Endothelial cell of hepatic sinusoid (primary cell): ENCODE measurements at regions not wholly inside any gene's neighbourhood (a gene's known extent, or its start where the extent isn't known, plus 50 kb on each side); places are given as distances from the start of the nearest gene placed in this dataset.
"Not testable (repeated sequence)": the region's sequence is repeated elsewhere in the genome, so short reads cannot be mapped to it uniquely, and the experiment has no call there.

Experiments used
- in situ Hi-C: cut with HindIII; loops from 2 replicates; pipeline ENCODE4 v1.10.0; 2017; ENCODE audit warnings: low sequenced_read_pairs

DNA sequence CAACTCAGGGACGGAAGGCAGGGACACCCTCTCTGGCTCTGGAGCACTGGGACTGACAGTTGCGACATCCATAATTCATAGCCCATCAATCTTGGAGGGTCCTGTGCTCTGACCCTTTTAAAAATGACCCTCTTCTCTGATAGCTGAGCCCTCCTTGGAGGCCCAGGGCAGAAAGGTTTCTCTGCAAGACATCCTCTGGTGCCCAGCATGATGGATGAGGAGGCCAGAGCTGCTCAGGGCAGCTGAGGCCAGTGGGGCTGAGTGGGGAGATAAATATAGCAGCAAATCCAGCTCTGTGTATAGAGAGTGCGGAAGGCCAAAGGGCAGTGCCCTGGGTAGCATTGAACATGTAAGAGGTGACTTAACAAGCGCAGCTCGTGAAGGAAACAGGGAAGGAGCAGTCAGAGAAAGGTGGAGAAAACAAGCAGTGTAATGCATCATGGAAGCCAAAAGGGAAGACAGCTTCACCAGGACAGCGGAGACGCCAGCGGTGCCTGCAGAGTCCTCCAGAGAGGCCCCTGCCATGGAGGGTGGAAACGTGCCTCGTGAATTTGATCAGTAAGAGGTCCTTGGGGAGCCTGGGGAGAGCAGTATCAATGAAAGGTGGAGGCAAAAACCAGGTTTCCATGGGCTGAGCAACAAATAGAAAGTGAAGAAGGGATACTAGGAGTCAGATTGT, 50.4 kb upstream of the FMOD start:
- in situ Hi-C loops, result no loop called here

GRCh38 chr1:203402152-203402551, 51.2 kb upstream of the FMOD start:
- in situ Hi-C loops, result no loop called here

GRCh38 chr1:203402629-203403337, 51.9 kb upstream of the FMOD start:
- in situ Hi-C loops, result no loop called here

GRCh38 chr1:203403586-203403985, 52.7 kb upstream of the FMOD start:
- in situ Hi-C loops, result no loop called here

- in situ Hi-C loops, result no loop called here
Observed at GRCh38 chr1:203404546-203404945, 53.6 kb upstream of the FMOD start.

- in situ Hi-C loops, result no loop called here
Observed at GRCh38 chr1:203405703-203406438, 54.9 kb upstream of the FMOD start.

DNA sequence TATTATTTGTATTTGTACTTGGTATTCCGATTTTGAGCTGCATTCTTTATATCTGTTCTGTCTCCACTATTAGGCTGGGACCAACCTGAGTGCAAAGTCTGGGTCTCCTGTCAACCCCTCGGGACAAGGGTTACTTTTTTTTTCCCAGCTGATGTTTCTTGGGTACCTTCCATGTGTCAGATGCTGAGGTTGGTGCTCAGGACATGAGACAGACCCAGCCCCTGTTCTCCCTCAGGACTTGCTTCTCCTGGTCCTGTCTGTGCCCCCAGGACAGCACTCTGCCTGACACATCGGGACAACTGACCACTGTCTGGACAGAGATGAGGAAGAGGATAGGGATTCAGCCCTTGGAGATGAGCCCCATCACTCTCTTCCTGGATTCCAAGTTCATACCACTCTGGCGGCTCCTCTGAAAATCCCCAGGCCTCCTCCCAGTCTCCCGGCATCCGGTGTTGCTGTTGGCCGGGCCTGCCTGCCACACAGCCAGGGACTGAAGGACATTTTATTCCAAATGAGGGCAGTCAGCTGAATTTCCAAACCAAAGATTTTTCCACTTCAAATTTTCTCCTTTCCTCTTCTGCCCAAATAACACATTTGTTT, 55.6 kb upstream of the FMOD start:
- in situ Hi-C loops, result no loop called here

DNA sequence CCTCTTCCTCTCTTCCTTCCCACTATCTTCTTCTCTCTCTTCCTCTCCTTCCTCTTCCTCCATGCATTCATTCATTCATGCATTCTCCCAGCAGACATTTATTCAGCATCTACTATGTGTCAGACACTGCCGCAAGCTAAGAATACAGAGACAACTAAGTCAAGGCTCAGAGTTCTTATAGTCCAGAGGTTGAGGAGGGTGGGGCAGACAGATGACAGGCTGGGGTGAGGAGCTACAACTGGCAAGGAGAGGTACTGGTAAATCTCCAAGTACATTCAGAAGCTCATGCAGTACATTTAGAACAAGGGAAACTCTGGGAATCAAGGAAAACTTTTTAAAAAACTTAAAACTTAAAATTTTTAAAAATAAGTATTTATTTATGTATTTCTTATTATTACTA, 56.4 kb upstream of the FMOD start:
- in situ Hi-C loops, result no loop called here

- in situ Hi-C loops, result no loop called here
Observed at GRCh38 chr1:203408486-203409481, 57.9 kb upstream of the FMOD start.

DNA sequence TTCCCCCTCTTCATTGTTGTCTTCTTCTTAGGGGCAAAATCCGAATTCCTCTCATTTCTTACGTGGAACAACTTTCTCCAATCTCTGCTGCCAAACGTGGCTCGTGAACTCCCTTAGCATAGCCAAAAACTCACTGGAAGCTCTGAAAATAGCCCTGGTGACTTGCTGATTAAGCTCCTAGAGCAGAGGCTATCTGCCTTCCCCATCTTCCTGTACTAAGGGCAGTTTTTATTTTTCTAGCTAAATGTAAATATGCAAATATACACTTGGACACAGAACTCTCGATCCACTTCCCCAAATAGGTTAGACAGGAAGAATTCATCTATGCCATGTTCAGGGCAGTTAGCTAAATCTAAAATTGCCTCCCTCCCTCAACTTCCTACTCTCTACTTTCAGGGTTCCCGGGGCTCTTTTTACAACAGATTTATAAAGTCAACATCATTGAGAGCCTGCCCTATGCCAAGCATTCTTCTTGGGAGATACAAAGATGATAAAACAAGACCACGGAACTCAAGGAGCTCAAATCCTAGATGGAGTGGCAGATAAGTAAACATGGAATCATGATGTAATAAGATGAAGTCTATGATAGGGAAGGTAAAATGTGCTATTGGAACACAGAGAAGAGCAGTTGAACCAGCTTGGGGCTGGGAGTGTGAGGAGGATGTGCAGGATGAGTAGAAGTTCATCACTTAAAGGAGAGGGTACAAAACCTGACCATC, 59.4 kb upstream of the FMOD start:
- in situ Hi-C loops, result no loop called here

GRCh38 chr1:203411431-203411830, 60.5 kb upstream of the FMOD start:
- in situ Hi-C loops, result not testable (repeated sequence)

- in situ Hi-C loops, result no loop called here
Observed at GRCh38 chr1:203419558-203419957, 56.0 kb upstream of the PRELP start.

- in situ Hi-C loops, result no loop called here
Observed at GRCh38 chr1:203420263-203420662, 55.3 kb upstream of the PRELP start.

GRCh38 chr1:203421246-203421645, 54.4 kb upstream of the PRELP start:
- in situ Hi-C loops, result no loop called here

GRCh38 chr1:203422116-203422515, 53.5 kb upstream of the PRELP start:
- in situ Hi-C loops, result no loop called here

DNA sequence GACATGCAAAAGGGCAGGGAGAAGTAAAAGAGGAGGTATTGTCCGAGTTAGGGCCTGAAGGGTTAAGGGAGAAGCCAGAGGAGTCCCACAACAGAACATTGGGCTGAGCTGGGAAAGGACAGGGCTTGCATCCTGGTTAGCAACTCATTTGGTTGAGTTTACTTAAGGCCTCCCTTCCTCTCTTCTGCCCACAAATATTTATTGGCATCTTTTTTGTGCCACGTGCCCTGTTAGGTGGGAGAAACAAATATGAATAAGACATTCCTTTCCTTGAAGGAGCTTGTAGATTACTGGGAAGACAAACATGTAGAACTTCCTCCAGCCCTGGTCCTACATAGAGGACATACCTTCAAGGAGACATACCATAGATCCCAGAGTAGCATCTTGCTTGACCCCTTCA, 53.0 kb upstream of the PRELP start:
- in situ Hi-C loops, result no loop called here

- in situ Hi-C loops, result no loop called here
Observed at GRCh38 chr1:203424285-203424684, 51.3 kb upstream of the PRELP start.

- in situ Hi-C loops, result loop anchor here (5.0 kb wide), 3 partner anchors 42 to 73 kb away; partner anchors contain the start of gene FMOD
Observed at GRCh38 chr1:203424861-203425662, 50.5 kb upstream of the PRELP start.

- in situ Hi-C loops, result loop anchor here (5.0 kb wide), 3 partner anchors 42 to 73 kb away; partner anchors contain the start of gene FMOD
Observed at GRCh38 chr1:203425663-203425975, 50.0 kb upstream of the PRELP start.
